Kidney glomerular epithelial cell (primary cell): ENCODE measurements at regions not wholly inside any gene's neighbourhood (a gene's known extent, or its start where the extent isn't known, plus 50 kb on each side); places are given as distances from the start of the nearest gene placed in this dataset.
"Not testable (repeated sequence)": the region's sequence is repeated elsewhere in the genome, so short reads cannot be mapped to it uniquely, and the experiment has no call there.

Experiments used
- DNase-seq: peaks from one replicate; lab custom pipeline; 2025; lab: John Stamatoyannopoulos, UW

DNA sequence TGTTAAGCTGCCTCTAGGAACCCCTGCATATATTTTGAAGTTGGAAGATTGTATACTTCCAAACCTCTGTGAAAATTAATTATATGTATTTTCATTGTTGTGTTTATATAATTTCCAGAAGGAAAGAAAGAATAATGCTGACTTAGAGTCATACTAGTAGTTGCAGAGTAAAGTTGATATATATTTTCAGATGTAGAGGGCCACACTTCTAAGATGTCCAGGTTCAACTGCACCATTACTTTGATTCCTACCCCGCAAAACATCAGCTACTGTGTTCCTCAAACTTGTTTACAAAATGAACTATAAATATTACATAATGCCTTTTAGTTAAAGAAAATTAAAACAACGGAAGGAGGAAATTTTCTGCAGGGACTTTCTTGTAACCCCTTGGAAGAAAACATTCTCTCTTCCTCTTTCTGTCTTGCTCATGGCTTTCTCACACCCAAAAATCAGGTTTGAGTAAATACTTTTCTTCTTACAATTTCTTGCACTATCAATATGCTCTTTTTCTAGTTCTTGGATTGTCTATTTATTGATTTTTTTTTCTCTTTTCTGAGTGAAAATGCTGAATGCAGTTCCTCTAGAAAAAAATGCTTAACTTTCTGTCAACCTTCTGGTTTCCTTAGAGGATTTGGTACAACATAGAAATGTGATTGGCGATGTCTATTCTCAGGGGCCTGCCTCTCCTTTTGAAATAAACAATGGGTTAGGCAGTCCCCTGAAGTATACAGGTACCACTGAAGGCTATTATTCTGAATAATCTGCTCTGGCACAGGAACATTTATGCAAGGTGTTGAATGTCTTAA is 867.8 kb downstream of the TTLL7 start:
- no peak for DNase-seq

- no peak for DNase-seq
Observed at GRCh38 chr1:83129107-83129506, 869.8 kb downstream of the TTLL7 start.

- DNase-seq: no peak
Observed at GRCh38 chr1:83125456-83125855, 873.5 kb downstream of the TTLL7 start.

DNA sequence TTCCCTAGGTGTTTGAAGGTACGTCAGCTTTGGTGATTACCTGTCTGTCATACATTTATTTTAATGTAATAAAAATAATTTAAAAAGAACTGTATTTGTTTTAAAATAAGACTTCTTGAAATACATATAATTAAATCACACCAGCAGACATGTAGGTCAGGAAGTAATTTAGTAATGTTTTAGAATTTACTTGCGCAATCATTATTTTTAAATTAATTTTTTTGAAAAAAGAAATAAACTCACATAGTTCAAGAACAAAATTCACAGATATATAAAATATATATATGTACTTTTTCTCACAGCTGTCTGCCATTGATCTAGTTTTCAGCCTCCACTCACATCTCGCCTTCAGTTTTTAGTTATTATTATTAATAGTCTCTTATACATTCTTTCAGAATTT is 875.9 kb downstream of the TTLL7 start:
- DNase-seq: no peak

DNA sequence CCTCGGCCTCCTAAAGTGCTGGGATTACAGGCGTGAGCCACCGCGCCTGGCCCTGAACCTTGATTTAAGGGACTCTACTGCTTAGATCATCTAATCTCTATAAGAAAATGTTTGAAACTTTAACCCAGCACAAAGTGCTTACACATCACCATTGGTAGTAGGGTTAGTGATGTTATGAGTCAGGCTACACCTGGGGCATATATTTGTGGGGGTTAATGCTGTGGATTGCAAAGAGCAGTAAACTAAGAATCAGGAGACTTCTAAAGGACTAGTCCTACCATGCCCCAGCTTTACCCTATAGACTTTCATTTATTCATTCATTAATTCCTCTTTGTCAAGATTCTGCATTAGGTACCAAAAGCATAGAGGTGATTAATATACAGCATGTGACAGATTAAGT is 880.5 kb downstream of the TTLL7 start:
- no peak for DNase-seq

GRCh38 chr1:83117030-83117429 is 881.9 kb downstream of the TTLL7 start:
- DNase-seq: not testable (repeated sequence)

GRCh38 chr1:83115785-83116184 is 883.1 kb downstream of the TTLL7 start:
- no peak for DNase-seq

- no peak for DNase-seq
Observed at GRCh38 chr1:83114136-83114834, 884.6 kb downstream of the TTLL7 start.

- peak; percentile 18 for DNase-seq
Observed at GRCh38 chr1:83113652-83114051, 885.3 kb downstream of the TTLL7 start.

- DNase-seq: no peak
Observed at GRCh38 chr1:83112248-83112885, 886.6 kb downstream of the TTLL7 start.

DNA sequence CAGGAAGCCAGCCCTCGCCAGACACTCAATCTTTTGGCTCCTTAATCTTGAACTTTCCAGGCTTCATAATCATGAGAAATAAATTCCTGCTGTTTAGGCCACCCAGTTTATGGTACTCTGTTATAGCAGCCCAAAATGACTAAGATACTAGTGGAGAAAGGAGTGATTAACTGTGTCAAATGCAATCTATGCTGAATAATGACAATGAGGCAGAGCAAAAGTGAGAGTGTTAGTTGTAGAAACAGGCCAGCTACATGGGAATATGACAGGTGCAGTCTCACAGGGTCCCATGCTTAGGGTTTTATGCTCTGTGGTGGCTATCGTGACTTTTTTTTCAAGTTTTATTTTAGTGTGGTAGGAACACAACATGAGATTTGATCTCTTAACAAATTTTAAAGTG is 888.8 kb downstream of the TTLL7 start:
- no peak for DNase-seq

DNA sequence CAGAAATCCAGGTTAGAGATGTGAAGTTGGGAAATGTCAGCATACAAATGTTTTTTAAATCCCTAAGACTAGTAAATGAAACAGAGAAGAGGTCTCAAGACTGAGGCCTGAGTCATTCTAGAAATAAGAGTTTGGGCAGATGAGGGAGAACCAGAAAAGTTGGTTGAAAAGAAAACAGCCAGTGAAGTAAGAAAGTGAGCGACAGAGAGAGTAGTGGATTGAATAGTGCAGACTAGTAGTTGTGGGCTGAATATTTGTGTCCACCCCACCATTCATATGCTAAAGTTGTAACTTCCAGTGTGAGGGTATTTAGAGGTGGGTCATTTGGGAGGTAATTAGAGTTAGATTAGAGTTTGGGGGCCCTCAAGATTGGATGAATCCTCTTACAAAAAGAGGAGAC is 889.2 kb downstream of the TTLL7 start:
- DNase-seq: no peak

GRCh38 chr1:83104558-83104957 is 894.4 kb downstream of the TTLL7 start:
- DNase-seq: no peak

DNA sequence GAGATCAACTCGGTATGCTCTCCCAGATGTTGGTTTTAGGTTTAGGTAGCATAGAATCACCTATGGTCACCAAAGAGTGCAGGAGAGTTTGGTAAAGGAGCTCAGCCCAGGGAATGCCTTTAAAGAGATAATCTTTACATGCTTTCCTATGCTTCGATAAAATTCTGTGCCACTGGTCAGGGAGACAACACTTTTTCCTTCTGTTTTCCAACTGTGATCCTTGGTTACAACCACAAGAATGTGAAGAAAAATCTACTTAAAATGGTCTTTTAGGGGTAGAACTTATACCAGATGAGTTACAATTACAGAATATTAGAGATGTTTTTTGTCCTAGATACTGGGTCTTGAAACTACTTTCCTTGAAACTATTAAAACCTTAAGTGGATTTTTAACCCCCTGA is 895.6 kb downstream of the TTLL7 start:
- DNase-seq: no peak

DNA sequence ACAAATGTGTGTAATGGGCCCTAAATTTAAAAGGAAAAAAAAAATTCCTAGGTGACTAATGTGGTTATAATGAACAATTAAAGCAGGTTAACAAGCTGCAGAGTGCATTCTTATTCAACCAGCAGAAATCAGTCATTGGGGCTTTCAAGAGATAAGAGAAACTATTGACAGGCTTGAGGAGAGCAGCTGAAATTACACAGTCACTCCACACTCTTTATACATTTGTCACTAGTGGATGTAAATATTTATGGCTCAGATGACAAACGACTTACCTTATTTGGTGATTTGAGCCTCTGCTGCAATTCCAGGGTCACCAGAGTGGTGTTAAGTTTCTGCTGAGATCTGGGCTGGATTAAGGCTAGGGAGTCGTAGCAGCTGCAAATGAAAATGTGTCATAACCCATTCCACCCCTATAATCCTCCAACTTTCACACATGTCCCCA is 896.3 kb downstream of the TTLL7 start:
- peak; percentile 30 for DNase-seq

DNA sequence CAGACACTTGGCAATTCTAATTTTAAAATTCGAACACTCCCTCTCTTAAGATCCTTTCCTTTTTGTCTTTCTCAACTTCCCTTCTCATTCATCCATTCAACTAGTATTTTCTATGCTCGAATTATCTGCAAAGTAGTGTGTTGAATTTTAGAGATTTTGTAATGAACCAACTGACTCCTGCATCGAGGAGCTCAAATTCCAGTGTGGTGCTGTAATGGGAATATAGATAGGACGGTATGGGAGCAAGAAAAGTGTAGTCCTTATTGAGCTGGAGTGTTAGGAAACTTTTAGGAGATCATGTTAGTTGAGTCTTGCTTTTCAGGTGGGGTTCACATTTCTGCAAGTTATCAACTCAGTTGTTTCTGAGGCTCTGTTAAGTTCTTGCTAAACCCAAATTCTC is 897.5 kb downstream of the TTLL7 start:
- DNase-seq: no peak

- no peak for DNase-seq
Observed at GRCh38 chr1:83100133-83100532, 898.8 kb downstream of the TTLL7 start.

- no peak for DNase-seq
Observed at GRCh38 chr1:83098791-83099190, 900.1 kb downstream of the TTLL7 start.

DNA sequence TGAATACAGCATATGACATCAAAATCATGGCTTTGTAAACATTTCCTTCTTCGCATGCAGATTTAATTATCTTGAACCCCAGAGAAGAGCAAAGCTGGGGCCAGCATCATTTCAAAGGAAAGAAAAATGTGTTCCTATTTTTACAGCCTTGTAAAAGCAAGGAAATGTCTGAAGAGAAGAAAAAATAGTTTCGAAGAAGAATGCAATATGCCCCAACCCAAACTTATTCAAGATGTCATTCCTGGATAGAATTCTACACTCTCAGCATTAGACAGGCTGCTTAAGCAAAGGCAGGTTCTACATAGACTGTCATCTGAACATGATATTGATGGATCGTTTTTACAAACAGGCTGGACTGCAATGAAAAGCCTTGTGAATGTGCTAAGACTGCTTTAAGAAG is 900.8 kb downstream of the TTLL7 start:
- DNase-seq: no peak

DNA sequence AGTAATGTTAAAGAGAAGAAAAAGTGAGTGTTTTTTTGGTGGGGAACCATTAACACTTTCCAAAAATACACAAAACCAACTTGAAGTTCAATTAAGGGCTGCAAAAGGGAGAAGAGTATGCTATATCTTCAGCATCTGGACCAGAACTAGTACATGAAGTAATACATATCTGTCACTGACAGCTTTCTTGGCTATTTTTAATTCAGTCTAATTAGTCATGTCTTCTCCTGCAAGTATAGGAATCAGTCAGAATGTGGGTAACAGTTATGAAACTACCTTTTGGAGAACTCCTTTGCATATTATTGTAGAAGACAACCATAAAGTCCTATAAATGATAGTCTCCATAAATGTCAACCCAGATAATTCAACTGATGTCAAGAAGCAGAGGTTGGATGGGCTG is 901.2 kb downstream of the TTLL7 start:
- no peak for DNase-seq

- DNase-seq: no peak
Observed at GRCh38 chr1:83095570-83095969, 903.4 kb downstream of the TTLL7 start.

DNA sequence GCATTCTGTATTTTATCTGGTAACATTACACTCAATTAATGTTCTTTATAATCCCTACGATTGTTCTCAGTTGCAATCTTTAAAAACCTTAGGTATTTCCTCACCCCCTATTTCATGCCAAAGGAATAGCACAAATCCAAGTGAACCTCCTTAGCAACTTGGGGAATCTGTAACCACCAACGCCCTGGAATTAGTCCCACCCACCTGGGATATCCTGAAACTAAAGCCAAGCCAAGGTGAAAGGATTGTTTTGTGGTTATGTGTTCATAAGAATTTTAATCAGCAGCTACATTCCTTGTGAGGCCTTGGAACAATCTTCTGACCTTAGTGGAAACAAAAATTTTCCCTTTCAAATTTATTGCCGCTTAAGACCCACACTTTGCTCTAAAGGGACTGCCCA is 908.7 kb downstream of the TTLL7 start:
- no peak for DNase-seq

DNA sequence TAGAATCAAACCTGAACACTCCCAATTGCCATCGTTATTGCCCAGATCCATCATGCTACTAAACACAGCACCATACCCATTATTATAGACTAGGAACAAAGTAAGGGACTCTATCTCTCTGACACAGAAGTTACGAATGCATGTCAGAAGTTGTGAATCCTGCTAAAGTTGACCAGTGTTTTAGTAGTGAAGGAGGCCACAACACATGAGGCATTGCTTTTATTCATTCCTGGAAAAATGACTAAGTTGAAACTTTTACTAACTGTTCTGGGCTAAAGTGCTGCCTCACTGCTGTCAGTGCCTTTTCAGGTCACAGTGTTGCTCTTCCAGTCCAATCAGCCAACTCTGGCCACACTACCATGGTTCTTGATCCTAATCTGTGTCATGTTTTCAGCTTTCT is 911.1 kb downstream of the TTLL7 start:
- no peak for DNase-seq
